Neural crest cell (in vitro differentiated cells): ENCODE measurements at regions not wholly inside any gene's neighbourhood (a gene's known extent, or its start where the extent isn't known, plus 50 kb on each side); places are given as distances from the start of the nearest gene placed in this dataset.

ENCODE experiments used
- DNase-seq: peaks from one replicate; pipeline ENCODE4 v3.0.0; 2021; ENCODE audit warnings: low read depth, mixed read lengths, low spot score
- H3K27ac Mint-ChIP-seq: one replicate; pipeline ENCODE4 v1.8.0; 2021; ENCODE audit warnings: mild to moderate bottlenecking, mixed read lengths; ENCODE audit not compliant: unreplicated experiment
- H3K27me3 Mint-ChIP-seq: 2 replicates; pipeline ENCODE4 v1.8.0; 2021; ENCODE audit warnings: low read depth, mild to moderate bottlenecking, mixed read lengths
- H3K36me3 Mint-ChIP-seq: 2 replicates; pipeline ENCODE4 v1.8.0; 2021; ENCODE audit warnings: low read depth, mild to moderate bottlenecking, mixed read lengths
- H3K4me1 Mint-ChIP-seq: 2 replicates; pipeline ENCODE4 v1.8.0; 2021; ENCODE audit warnings: mixed read lengths
- H3K4me3 Mint-ChIP-seq: one replicate; pipeline ENCODE4 v1.8.0; 2021; ENCODE audit warnings: mild to moderate bottlenecking, mixed read lengths
- H3K9me3 Mint-ChIP-seq: 2 replicates; pipeline ENCODE4 v1.8.0; 2021; ENCODE audit warnings: mixed read lengths
- TF ChIP-seq, protein P1 (sequence below): fragments of 200-600 bp; sonication (generic); conservative IDR thresholded peaks from 2 replicates; pipeline ENCODE4 v1.5.0; 2021; ENCODE audit warnings: antibody characterized with exemption, mild to moderate bottlenecking

- H3K27ac Mint-ChIP-seq, result no peak overlapping the region
- no peak for DNase-seq
- TF ChIP-seq, protein P1, sequence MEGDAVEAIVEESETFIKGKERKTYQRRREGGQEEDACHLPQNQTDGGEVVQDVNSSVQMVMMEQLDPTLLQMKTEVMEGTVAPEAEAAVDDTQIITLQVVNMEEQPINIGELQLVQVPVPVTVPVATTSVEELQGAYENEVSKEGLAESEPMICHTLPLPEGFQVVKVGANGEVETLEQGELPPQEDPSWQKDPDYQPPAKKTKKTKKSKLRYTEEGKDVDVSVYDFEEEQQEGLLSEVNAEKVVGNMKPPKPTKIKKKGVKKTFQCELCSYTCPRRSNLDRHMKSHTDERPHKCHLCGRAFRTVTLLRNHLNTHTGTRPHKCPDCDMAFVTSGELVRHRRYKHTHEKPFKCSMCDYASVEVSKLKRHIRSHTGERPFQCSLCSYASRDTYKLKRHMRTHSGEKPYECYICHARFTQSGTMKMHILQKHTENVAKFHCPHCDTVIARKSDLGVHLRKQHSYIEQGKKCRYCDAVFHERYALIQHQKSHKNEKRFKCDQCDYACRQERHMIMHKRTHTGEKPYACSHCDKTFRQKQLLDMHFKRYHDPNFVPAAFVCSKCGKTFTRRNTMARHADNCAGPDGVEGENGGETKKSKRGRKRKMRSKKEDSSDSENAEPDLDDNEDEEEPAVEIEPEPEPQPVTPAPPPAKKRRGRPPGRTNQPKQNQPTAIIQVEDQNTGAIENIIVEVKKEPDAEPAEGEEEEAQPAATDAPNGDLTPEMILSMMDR, result no peak
- H3K27me3 Mint-ChIP-seq, result no peaks in the 10 kb centered on the region
- H3K4me1 Mint-ChIP-seq, result peaks cover 39% of the 10 kb centered on the region
- no peaks in the 10 kb centered on the region for H3K36me3 Mint-ChIP-seq
- no peak overlapping the region for H3K4me3 Mint-ChIP-seq
- H3K9me3 Mint-ChIP-seq, result peaks cover 4% of the 10 kb centered on the region
Observed at GRCh38 chr5:17831279-17831678, 197.0 kb downstream of the TAF11L14 start.

DNA sequence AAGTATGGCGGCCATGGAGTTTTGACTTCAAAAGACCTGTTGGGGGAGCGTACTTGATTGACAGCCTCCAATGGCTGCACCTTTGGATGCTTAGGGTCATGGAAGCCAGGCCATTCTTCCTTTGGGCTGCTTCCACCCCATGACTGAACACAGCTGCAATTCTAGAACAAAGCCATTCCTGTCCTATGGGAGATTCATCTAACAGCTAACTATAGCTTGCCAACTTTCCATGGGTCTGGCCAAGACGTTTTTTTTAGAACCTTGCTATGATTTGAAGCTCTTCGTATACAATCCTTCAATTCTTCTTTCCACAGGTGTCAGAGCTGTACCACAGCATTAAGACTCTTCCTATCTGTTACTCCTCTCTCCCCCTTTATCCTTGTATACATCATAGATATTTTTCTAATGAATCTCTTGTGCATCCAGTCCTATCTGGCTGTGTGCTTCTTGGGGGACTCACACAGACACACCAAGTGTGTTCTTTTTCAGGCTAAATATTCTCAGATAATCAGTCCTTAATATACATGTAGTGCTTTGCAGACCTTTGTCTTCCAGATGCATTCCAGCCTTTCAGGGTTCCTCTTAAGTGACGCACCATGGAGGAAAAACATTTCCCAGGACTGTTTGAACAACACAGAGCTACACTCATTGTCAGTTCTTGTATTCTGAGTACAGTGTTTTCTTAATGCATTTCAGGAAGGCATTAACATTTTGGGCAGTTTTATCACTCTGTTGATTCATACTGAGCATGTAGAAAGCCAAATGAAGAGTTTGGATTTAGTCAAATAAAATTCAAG is 198.9 kb downstream of the TAF11L14 start:
- no peaks in the 10 kb centered on the region for H3K27me3 Mint-ChIP-seq
- H3K9me3 Mint-ChIP-seq, result peaks cover 6% of the 10 kb centered on the region
- H3K4me1 Mint-ChIP-seq, result peaks cover 35% of the 10 kb centered on the region
- H3K36me3 Mint-ChIP-seq, result peaks cover 5% of the 10 kb centered on the region
- H3K27ac Mint-ChIP-seq, result peak overlapping the region; percentile 2
- TF ChIP-seq, protein P1, result no peak
- H3K4me3 Mint-ChIP-seq, result no peak overlapping the region
- no peak for DNase-seq

GRCh38 chr5:17837757-17838156 is 203.5 kb downstream of the TAF11L14 start:
- TF ChIP-seq, protein P1, result no peak
- Mint-ChIP-seq H3K9me3 (peaks cover 13% of the 10 kb centered on the region), H3K4me3 (no peak overlapping the region), H3K27ac (no peak overlapping the region), H3K4me1 (peaks cover 10% of the 10 kb centered on the region), H3K36me3 (peaks cover 11% of the 10 kb centered on the region), H3K27me3 (no peaks in the 10 kb centered on the region)
- no peak for DNase-seq

DNA sequence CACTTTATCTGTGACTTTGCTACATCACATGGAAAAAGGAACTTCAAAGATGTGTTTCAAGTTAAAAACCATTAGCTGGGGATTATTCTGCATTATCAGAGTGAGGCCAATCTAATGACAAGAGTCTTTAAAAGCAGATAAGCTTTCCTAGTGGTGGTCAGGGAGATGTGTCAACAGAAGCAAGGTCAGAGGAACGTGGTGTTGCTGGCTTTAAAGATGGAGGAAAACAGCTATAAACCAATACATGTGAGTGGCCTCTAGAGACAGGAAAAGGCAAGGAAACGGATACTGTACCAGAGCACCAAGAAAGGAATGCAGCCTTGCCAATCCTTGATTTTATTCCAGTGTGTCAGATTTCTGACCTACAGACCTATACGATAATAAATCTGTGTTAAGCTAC is 204.2 kb downstream of the TAF11L14 start:
- H3K27ac Mint-ChIP-seq, result no peak overlapping the region

GRCh38 chr5:17839848-17840247 is 205.6 kb downstream of the TAF11L14 start:
- Mint-ChIP-seq H3K4me3 (no peak overlapping the region), H3K27ac (no peak overlapping the region), H3K4me1 (no peaks in the 10 kb centered on the region), H3K9me3 (peaks cover 13% of the 10 kb centered on the region), H3K36me3 (peaks cover 11% of the 10 kb centered on the region), H3K27me3 (no peaks in the 10 kb centered on the region)
- DNase-seq, result no peak
- TF ChIP-seq, protein P1, result no peak

More for the DNA sequence above, 204.2 kb downstream of the TAF11L14 start:
- TF ChIP-seq, protein P1, result no peak
- Mint-ChIP-seq H3K9me3 (peaks cover 12% of the 10 kb centered on the region), H3K4me1 (peaks cover 4% of the 10 kb centered on the region), H3K4me3 (no peak overlapping the region), H3K27me3 (no peaks in the 10 kb centered on the region), H3K36me3 (peaks cover 11% of the 10 kb centered on the region)
- no peak for DNase-seq
